HepG2 (cell line): ENCODE measurements at regions not wholly inside any gene's neighbourhood (a gene's known extent, or its start where the extent isn't known, plus 50 kb on each side); places are given as distances from the start of the nearest gene placed in this dataset.

Experiments used
- AGO2 ChIP-seq: fragments of 200-400 bp; formaldehyde crosslinking; optimal IDR thresholded peaks from 2 replicates; pipeline ENCODE3; 2017; ENCODE audit warnings: mild to moderate bottlenecking, low read depth, low read length, moderate library complexity
- FIP1L1 ChIP-seq: fragments of 200-400 bp; formaldehyde crosslinking; IDR thresholded peaks from 2 replicates; pipeline ENCODE4 v1.6.1; 2018; ENCODE audit warnings: low read depth, mild to moderate bottlenecking, low read length, moderate library complexity, borderline replicate concordance; ENCODE audit not compliant: insufficient read depth
- GTF2F1 ChIP-seq: fragments of 150-350 bp; IDR thresholded peaks from 2 replicates; pipeline ENCODE4 v1.6.1; 2014; ENCODE audit warnings: low read length
- HOXA7 ChIP-seq: sonication (generic); formaldehyde crosslinking; IDR thresholded peaks from 2 replicates; pipeline ENCODE4 v1.8.1; 2022; ENCODE audit warnings: mild to moderate bottlenecking, missing genetic modification reagents, moderate library complexity
- MAFF ChIP-seq: IDR thresholded peaks from 2 replicates; pipeline ENCODE4 v1.6.1; 2011; ENCODE audit warnings: low read depth, low read length, improper control_type of control experiment
- NFE2 ChIP-seq: sonication (generic); formaldehyde crosslinking; IDR thresholded peaks from 2 replicates; pipeline ENCODE4 v1.4.0; 2020; ENCODE audit warnings: missing genetic modification reagents
- NFRKB ChIP-seq: fragments of 450-650 bp; IDR thresholded peaks from 2 replicates; pipeline ENCODE4 v1.6.1; 2017
- NR3C1 ChIP-seq: sonication (generic); formaldehyde crosslinking; IDR thresholded peaks from 2 replicates; pipeline ENCODE4 v1.4.0; 2020; ENCODE audit warnings: missing genetic modification reagents
- REXO4 ChIP-seq: sonication (generic); formaldehyde crosslinking; IDR thresholded peaks from 2 replicates; pipeline ENCODE4 v1.8.0; 2022; ENCODE audit warnings: missing genetic modification reagents, mild to moderate bottlenecking, borderline replicate concordance
- TARDBP ChIP-seq: sonication (generic); formaldehyde crosslinking; IDR thresholded peaks from 2 replicates; pipeline ENCODE4 v1.8.0; 2022; ENCODE audit warnings: mild to moderate bottlenecking, missing genetic modification reagents
- ZNF678 ChIP-seq: sonication (generic); formaldehyde crosslinking; IDR thresholded peaks from 2 replicates; pipeline ENCODE4 v1.4.0; 2020; ENCODE audit warnings: mild to moderate bottlenecking, missing genetic modification reagents
- ZSCAN9 ChIP-seq: IDR thresholded peaks from 2 replicates; pipeline ENCODE4 v1.6.1; 2016; ENCODE audit warnings: borderline replicate concordance
- TF ChIP-seq, protein P1 (sequence below): sonication (generic); formaldehyde crosslinking; IDR thresholded peaks from 2 replicates; pipeline ENCODE4 v1.5.1; 2020; ENCODE audit warnings: mild to moderate bottlenecking, missing genetic modification reagents
- TF ChIP-seq, protein P2 (sequence below): sonication (generic); formaldehyde crosslinking; IDR thresholded peaks from 2 replicates; pipeline ENCODE4 v1.5.1; 2020; ENCODE audit warnings: missing genetic modification reagents, mild to moderate bottlenecking, borderline replicate concordance
- TF ChIP-seq, protein P3 (sequence below): sonication (generic); formaldehyde crosslinking; IDR thresholded peaks from 2 replicates; pipeline ENCODE4 v1.5.0; 2020; ENCODE audit warnings: mild to moderate bottlenecking, missing genetic modification reagents, borderline replicate concordance
- TF ChIP-seq, protein P4 (sequence below): sonication (generic); formaldehyde crosslinking; IDR thresholded peaks from 2 replicates; pipeline ENCODE4 v1.4.0; 2020; ENCODE audit warnings: missing genetic modification reagents; ENCODE audit errors: not compliant biosample characterization

DNA sequence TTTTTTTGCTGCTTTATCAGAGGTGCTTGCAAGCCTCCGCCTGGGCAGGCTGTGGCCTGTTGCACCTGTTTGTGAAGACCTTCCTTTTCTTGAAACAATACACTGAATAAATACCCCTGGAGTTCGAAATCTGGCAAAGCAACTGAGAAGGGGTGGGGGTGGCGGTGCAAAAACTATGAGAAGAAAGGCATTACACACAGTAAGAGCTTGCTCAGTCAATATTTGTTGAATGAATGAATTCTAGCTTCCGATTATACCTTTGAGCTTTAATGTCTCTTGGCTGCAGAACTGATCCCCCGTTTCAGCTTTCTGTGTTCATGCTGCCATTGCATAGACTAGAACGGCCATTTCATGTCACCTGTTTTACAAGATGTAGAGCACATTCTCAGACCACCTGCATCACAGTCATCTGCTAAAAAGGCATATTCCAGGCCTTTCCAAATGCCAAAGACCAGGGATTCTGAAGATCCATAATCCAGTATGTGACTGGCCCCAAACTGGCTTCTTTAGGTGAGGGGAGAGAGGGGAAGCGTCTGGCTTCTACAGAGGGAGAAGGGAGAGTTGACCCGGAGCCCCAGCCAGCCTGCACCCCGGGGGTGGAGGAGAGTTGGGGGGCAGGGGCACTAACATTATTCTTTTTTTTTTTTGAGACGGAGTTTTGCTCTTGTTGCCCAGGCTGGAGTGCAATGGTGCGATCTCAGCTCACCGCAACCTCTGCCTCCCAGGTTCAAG lies 111.5 kb downstream of the ETS2 start (continued):
- TF ChIP-seq GTF2F1 = no peak
- no peak for TF ChIP-seq NFE2 (CRISPR knock-in tag)
- TF ChIP-seq, protein P1, sequence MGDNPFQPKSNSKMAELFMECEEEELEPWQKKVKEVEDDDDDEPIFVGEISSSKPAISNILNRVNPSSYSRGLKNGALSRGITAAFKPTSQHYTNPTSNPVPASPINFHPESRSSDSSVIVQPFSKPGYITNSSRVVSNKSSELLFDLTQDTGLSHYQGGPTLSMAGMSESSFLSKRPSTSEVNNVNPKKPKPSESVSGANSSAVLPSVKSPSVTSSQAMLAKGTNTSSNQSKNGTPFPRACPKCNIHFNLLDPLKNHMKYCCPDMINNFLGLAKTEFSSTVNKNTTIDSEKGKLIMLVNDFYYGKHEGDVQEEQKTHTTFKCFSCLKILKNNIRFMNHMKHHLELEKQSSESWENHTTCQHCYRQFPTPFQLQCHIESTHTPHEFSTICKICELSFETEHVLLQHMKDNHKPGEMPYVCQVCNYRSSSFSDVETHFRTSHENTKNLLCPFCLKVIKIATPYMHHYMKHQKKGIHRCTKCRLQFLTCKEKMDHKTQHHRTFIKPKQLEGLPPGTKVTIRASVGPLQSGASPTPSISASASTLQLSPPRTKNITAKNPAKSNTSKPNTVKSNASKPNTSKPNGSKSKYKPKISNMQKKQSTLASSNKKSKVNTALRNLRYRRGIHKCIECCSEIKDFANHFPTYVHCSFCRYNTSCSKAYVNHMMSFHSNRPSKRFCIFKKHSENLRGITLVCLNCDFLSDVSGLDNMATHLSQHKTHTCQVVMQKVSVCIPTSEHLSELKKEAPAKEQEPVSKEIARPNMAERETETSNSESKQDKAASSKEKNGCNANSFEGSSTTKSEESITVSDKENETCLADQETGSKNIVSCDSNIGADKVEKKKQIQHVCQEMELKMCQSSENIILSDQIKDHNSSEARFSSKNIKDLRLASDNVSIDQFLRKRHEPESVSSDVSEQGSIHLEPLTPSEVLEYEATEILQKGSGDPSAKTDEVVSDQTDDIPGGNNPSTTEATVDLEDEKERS (CRISPR knock-in tag) = no peak
- TF ChIP-seq NFRKB = no peak
- TF ChIP-seq HOXA7 = no peak
- TF ChIP-seq, protein P2, sequence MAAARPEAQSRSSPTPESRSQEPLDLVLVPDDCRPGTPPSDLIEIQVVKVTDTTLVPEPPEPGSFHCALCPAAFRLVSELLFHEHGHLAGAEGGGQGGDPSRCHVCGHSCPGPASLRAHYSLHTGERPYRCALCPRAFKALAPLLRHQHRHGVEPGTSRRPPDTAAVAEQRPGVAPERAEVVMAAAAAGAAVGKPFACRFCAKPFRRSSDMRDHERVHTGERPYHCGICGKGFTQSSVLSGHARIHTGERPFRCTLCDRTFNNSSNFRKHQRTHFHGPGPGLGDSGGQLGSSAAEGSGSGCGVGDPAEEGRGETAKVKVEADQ (CRISPR knock-in tag) = no peak
- TF ChIP-seq FIP1L1 = no peak
- TF ChIP-seq ZNF678 (CRISPR knock-in tag) = no peak
- no peak for TF ChIP-seq REXO4
- TF ChIP-seq TARDBP (CRISPR knock-in tag) = peak; percentile 50; the same call in 1 of the 2 replicates
- TF ChIP-seq, protein P3, sequence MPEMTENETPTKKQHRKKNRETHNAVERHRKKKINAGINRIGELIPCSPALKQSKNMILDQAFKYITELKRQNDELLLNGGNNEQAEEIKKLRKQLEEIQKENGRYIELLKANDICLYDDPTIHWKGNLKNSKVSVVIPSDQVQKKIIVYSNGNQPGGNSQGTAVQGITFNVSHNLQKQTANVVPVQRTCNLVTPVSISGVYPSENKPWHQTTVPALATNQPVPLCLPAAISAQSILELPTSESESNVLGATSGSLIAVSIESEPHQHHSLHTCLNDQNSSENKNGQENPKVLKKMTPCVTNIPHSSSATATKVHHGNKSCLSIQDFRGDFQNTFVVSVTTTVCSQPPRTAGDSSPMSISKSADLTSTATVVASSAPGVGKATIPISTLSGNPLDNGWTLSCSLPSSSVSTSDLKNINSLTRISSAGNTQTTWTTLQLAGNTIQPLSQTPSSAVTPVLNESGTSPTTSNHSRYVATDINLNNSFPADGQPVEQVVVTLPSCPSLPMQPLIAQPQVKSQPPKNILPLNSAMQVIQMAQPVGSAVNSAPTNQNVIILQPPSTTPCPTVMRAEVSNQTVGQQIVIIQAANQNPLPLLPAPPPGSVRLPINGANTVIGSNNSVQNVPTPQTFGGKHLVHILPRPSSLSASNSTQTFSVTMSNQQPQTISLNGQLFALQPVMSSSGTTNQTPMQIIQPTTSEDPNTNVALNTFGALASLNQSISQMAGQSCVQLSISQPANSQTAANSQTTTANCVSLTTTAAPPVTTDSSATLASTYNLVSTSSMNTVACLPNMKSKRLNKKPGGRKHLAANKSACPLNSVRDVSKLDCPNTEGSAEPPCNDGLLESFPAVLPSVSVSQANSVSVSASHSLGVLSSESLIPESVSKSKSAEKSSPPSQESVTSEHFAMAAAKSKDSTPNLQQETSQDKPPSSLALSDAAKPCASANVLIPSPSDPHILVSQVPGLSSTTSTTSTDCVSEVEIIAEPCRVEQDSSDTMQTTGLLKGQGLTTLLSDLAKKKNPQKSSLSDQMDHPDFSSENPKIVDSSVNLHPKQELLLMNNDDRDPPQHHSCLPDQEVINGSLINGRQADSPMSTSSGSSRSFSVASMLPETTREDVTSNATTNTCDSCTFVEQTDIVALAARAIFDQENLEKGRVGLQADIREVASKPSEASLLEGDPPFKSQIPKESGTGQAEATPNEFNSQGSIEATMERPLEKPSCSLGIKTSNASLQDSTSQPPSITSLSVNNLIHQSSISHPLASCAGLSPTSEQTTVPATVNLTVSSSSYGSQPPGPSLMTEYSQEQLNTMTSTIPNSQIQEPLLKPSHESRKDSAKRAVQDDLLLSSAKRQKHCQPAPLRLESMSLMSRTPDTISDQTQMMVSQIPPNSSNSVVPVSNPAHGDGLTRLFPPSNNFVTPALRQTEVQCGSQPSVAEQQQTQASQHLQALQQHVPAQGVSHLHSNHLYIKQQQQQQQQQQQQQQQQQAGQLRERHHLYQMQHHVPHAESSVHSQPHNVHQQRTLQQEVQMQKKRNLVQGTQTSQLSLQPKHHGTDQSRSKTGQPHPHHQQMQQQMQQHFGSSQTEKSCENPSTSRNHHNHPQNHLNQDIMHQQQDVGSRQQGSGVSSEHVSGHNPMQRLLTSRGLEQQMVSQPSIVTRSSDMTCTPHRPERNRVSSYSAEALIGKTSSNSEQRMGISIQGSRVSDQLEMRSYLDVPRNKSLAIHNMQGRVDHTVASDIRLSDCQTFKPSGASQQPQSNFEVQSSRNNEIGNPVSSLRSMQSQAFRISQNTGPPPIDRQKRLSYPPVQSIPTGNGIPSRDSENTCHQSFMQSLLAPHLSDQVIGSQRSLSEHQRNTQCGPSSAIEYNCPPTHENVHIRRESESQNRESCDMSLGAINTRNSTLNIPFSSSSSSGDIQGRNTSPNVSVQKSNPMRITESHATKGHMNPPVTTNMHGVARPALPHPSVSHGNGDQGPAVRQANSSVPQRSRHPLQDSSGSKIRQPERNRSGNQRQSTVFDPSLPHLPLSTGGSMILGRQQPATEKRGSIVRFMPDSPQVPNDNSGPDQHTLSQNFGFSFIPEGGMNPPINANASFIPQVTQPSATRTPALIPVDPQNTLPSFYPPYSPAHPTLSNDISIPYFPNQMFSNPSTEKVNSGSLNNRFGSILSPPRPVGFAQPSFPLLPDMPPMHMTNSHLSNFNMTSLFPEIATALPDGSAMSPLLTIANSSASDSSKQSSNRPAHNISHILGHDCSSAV (CRISPR knock-in tag) = no peak
- TF ChIP-seq MAFF = no peak
- no peak for TF ChIP-seq NR3C1
- no peak for TF ChIP-seq AGO2
- peak; percentile 78; the same call in 1 of the 2 replicates for TF ChIP-seq ZSCAN9 (CRISPR knock-in tag)
- TF ChIP-seq, protein P4, sequence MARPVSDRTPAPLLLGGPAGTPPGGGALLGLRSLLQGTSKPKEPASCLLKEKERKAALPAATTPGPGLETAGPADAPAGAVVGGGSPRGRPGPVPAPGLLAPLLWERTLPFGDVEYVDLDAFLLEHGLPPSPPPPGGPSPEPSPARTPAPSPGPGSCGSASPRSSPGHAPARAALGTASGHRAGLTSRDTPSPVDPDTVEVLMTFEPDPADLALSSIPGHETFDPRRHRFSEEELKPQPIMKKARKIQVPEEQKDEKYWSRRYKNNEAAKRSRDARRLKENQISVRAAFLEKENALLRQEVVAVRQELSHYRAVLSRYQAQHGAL (CRISPR knock-in tag) = no peak
